ENCODE measurements at regions not wholly inside any gene's neighbourhood (a gene's known extent, or its start where the extent isn't known, plus 50 kb on each side); places are given as distances from the start of the nearest gene placed in this dataset.

DNA sequence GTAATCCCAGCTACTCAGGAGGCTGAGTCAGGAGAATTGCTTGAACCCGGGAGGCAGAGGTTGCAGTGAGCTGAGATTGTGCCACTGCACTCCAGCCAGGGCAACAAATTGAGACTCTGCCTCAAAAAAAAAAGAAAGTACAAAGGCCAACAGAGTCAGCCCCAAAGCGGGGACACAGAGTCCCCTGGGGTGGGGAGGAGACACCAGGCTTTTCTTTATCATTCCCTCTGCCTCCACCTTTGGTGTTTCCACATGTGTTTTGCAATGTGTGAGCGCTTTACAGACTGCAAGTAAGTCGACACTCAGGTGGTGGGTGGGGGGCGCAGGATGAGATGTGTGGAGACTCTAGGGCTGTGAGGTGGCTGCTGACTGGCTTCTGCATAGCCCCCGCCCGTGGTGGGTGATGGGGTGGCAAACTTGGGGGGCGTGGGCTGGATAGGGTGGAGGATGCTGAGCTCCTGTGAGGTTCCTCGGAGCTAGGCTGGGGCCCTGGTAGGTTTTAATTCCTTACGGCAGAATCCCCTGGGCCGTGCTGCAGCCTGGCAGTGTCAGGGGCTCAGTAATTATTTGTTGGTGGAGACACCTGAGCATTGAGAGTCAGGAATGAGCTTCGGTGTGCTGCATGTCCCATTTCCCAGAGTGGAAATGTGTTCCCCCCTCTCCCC is 177.2 kb downstream of the CTTN start:
- DNase-seq: no peak

DNA sequence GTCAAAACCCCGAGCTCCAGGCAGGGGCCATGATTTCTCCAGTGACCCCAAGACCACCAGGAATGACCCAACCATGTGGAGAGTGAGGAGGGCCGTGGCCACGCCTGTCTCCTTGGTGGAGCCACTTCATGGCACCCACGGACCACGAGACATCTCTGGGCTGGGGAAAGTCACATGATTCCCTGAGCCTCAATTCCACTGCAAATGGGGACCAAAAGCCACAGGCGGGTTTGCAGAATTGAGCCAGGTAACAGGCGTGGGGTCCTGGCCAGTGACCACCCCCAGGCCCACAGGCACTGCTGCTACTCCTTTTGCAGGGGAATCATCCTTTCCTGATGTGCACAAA is 178.9 kb downstream of the CTTN start:
- DNase-seq: no peak

DNA sequence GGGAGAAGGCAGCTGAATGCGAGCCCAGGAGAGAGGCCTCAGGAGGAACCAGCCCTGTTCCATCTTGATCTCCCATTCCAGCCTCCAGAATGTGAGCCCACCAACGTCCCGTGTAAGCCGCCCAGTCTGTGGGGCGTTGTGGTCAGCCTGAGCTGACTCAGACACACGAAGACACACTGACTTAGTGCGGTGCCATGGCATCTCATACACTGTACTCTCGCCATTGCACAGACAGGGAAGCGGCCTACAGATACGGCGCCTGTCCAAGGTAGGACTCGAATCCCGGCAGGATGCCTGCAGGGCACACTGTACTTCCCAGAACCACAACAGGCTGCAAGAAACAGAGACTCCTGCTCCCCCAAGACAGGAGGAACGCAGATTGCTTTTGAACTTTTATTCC is 179.6 kb downstream of the CTTN start:
- no peak for DNase-seq

DNA sequence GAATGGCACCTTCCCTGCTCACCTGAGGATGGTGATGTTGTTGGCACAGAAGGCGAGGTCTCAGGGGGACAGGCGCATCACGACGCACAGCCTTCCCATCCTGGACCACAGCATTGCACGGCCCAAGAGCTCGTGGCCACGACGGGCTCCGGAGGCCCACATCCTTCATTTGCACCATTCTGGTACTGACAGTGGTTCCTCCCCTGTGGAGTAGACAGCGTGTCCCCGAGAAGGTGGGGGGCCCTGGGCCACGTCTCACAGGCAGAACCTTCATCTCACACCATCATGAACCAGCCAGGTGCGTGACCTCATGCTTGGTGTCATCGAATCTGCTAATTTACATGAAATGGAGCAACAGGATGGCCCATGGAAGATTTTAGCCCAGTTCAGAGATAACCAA is 180.0 kb downstream of the CTTN start:
- DNase-seq: no peak

DNA sequence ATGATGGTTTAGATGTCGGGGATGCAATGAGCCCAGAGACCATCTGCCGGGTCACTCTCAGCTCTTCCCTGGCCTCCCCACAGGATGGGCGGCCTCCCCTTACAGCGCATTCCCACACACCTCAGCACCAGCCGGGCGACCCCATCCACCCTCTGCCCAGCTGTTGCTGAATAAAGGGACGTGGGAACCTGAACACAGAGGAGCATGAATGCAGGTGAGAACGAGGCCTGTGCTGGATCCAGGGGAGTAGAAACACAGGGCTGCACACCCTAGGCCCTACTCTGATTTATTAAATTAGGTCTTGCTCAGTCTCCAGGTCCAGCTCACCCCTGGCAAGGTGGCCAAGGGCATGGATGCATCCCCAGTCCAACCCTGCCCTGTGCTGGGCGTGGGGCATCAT is 180.5 kb downstream of the CTTN start:
- no peak for DNase-seq

DNA sequence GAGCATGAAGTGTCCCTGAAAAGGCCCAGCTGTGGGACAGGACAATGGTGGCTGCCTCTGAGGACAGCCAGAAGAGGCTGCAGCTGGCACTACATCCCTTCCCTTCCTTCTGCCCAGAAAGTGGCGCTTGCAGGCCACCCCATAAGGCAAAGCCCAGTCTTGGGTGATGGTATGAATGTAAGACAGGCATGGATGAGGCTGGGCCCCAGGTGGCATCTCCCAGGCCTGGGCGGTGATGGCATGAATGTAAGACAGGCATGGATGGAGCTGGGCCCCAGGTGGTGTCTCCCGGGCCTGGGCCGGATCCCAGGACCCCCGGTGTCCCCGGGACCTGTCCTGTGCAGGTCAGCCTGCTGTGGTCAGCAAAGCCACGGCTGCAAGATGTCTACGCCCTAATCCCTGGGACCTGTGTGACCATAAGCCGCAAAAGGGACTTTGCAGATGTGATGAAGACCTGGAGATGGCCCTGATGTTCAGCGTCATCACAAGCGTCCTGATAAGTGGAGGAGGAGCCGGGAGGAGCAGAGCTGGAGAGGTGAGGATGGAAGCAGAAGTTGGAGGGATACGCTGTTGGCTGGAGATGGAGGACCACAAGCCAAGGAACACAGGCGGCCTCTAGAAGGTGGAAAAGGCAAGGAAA is 181.1 kb downstream of the CTTN start:
- DNase-seq: no peak

DNA sequence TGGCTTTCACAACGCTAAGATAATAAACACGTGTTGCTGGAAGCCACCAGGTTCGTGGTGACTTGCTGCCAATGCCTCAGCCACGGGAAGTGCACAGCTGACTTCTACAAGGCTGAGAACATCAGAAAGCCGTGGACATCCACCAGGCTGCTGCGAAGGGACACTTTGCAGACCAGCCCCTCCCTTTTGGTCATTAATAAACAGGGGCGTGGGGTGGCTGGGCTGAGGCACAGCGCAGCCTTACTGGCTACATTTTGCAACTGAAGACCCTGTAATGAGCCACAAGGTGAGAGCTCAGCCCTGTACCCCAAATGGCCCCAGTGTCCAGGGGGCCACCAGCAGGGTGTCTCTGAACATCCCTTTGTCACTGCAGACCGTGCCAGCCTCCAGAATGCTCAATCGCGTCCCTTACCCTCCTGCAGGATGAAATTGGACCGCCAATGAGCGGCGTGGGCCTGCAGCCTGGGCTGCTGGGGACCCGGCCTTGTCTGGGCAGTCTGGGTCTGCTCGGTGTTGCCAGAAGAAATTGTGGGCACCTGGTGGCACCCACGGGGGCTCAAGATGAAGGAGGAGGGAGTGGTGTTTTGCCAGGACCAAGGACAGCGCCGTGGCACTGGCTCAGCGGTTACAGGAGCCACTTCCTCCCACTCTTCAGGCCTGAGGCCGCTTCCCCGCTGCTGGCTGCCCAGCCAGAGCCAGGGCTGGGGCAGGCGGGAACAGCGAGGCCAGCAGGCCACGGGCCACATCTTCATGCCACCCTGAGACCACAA is 181.9 kb downstream of the CTTN start:
- DNase-seq: no peak

DNA sequence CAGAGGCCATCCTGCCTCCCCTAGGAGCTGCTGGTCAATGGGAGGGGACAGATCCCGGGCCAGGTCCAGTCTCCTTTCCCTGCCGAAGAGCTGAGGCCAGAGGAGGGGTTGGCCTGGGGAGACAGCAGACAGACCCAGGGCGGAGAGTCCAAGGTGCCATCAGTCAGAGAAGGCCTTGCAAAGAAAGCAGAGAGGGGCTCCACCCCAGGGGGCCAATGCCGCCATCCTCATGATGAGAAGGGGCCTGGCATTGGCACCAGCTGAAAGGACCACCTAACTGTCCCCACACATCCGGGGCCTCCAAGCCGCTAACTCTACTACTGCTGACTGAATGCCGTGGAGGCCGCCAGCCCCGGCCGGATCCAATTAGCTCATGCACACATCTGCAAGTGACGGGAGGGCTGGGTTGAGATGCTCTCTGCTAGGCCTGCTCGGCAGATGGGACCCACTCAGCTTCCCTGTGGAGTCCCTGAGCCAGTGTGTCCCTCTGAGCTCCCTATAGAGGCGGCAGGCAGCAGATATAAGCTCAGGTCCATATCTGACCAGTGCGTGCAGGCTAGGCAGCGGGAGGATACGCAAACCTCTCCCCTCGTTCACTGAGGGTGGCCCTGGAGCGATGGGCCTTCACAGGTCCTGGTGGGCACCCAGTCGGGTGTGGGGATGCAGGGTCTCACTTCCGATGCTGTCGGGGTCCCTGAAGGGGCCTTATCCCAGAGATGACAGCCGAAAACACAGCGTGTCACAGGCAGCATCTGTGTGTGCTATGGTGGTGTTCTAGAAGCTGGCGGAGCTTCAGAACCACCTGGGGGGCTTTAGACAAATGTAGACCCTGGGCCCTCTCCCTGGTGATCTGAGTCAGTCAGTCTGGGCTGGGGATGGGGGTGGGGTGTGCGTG is 183.9 kb downstream of the CTTN start:
- DNase-seq: no peak

DNA sequence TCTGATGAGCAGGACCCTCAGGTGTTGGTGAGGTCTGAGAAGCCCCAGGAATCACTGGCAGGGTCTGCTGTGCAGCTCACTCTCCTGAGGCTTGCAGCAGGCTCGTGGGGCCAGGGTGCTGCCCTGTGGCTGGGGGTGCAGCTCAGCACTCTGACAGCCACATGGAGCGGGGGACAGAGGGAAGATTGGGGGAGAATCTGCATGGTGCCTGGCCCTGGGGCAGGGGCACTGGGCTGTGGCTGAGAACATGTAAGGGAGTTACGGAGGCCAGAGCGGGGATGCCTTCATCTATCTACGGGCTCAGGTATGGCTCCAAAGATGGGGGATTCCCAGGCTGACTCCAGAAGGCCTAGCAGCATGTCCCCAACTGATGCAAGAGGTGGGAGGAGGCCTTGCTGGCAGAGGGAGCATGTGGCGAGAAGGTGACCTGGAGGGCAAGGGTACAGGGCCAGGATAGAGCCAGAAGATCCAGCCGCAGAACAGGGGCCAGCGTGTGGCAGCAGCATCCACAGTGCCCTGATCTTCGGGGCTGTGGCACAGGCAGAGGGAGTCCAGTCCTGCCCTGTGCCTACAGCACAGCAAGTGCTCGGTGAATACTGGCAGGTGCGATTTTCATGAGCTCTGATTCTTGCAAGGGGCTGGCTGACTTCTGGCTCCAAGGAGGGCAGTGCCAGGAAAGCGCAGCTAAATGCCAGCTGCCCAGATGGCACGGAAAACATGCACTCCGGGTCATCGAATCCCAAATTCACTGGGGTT is 184.7 kb downstream of the CTTN start:
- DNase-seq: no peak

DNA sequence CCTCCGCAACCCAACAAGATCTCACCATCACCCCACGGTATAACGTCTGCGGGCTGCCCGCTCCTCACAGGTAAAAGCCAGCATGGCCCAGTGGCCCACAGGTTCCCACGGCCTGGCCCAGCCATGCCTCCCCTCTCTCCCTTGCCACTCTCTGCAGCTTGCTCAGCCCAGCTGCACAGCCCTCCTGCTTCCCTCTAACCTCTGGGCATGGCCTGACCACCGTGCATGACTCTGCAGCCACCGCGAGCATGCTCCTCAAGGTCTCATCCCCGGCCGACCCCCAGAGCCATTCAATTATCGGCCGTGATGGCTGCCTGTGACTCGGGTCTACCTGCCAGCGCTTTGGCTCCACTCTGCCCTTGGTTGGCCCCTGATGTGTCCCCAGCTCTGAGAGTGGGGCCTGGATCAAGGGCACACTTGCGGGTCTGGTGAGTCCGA is 185.5 kb downstream of the CTTN start:
- no peak for DNase-seq

DNA sequence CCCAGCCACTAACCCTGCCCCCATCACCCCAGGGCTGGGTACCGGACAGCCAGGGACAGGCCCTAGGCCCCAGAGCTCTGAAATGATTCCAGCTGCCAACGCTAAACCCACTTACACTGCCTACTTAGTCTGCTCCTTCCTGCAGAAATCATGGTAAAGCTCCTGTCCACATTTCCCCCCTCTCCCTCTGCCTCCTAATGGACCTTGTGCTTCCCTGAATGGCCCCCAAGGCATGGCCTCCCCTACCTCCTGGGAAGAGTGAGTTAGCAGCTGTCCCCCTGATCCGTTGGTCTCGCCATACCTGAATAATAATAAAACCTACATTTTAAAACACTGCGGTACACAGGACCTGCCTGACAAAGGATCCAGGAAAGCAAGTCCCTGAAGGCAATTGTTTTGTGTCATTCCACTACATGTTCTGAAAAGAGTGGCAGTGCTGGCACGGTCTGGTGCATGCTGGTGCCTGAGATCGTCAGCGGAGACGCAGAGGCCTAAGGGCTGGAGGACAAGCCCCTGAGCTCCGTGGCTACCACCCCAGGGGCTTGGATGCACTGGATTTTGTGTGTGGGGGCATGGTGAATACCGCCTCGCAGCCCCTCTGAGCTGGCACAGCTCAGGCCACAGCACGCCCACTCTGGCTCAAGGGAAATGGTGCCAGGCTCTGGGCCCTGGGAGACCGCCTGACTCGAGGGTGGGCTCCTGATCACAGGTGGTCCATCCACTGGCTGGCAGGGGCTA is 186.3 kb downstream of the CTTN start:
- DNase-seq: no peak

DNA sequence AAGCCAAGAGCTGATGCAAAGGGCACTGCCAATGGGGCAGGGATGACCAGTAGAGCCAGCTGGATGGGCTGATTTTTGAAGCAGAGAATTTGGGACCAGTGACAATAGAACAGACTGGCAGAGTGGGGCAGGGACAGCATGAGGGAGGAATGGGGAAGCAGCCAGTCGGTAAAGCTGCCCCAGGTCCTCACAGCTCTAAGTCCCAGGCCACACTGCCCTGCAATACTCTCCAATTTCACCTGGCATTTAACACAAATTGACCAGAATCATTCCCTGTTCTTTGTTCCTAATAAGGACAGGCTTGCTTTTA is 186.9 kb downstream of the CTTN start:
- DNase-seq: no peak

DNA sequence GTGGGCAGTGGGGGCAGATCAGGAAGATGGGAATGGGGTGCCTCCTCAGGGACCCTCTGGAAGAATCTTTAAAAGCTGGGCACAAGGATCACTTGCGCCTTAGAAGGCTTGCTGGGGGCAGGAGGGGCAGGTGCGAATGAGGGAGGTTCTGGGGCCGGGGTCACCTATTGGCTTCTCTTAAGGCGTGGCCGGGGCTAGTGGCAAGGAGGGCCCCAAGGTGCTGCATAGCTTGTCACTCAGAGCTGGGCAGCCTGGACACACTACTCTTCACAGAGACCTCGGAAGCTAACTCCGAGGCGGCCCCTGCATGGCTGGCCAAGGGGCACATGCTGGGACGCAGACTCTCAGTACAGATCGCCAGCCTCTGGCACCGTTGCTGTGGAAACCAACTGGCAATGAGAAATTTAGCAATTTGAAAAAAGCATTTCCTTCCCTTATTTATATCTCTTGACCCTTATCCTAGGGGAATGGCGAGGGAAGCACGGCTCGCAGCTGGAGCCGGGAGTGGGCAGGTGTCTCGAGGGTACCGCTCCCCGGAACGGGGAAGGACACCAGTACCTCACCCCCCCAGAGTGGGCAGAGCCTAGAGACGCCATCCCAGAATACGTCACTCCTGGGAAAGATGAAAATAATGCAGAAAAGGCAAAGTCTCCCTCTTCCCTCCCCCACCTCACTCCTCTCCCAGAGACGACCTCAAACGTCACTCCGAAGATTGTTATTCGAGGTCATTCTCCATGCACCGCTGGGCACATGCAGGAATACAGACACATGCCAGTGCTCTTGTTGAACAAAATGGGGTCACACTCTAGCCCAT is 188.1 kb downstream of the CTTN start:
- DNase-seq: no peak

DNA sequence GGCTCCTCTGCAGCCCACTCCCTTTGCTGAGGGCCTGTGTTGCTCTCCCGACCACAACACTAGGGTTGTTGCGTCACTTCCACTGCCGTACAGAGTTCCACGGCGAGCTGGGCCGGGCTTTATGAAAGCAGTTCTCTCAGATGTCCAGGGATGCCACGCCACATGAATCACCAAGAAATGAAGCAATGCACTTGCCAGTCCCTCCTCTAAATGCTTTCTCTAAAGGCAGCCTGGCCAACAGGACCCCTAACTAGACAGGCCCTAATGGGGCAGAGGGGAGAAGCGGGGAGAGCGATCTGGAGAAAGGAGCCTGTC is 188.7 kb downstream of the CTTN start:
- no peak for DNase-seq

DNA sequence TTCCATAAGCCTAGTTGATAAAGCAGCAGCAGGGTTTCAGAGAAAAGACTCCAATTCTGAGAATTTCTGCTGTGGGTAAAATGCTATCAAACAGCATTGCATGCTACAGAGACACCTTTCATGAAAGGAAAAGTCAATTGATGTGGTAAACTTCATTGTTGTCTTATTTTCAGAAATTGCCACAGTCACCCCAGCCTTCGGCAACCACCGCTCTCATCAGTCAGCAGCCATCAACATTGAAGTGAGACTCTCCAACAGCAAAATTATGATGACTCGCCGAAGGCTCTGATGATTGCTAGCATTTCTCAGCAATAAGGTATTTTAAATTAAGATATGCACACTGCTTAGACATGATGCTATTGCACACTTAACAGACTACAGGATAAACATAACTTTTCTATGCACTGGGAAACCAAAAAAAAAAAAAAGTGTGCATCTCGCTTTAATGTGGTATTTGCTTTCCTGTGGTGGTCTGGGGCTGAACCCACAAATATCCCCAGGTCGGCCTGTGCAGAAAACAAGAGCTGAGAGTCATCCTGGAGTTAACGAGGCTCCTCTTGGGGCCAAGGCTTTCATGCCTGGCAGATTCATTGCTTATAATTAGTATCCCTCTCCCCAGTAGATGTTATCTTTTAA is 192.1 kb downstream of the CTTN start:
- no peak for DNase-seq

DNA sequence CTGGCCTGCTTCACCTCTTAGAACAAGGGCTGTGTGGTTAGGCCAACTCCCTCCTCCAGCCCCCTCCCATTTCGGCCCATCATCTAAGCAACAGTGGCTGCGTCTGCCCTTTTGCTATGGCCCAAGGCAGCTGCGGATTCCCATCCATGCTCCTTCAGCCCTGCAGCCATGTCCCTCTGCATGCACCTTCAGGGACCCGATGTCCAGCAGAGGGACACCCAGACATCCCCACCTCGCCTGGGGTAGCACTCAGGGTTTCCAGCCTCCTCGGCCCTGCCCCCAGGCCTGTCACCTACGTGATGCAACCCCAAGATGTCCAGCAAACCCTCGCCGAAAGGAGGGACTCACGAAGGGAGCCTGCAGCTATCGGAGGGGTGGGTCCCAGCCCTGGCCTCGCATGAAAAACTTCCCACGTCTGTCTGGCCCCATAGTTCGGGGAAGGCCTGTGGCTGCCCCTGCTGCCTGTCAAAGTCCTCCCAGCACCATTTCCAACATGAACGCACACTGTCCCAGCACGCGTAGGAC is 194.4 kb downstream of the CTTN start:
- DNase-seq: no peak

DNA sequence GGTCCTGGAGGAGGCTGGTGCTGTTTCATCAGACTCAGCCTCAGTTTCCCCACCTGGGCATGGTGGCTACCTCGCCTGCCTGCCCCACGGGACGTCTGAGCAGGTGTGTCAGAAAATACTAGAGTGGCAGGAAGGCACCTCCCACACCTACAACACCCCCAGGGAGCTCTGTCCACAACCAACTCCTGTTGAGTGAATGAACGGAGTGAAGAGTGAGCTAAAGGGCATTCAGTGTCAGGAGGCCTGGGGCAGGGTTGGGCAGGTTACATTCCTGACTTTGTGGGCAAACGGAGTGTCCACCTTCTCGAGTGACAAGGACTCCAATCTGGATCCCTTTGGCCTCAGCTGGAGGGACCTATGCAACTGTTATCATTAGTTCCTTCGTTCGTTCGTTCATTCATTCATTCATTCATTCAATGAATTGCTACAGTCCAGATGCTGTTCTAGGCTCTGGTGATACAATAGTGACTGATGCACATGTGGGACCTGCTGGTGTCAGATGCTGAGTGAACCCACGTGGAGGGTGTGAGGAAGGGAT is 195.2 kb downstream of the CTTN start:
- no peak for DNase-seq

DNA sequence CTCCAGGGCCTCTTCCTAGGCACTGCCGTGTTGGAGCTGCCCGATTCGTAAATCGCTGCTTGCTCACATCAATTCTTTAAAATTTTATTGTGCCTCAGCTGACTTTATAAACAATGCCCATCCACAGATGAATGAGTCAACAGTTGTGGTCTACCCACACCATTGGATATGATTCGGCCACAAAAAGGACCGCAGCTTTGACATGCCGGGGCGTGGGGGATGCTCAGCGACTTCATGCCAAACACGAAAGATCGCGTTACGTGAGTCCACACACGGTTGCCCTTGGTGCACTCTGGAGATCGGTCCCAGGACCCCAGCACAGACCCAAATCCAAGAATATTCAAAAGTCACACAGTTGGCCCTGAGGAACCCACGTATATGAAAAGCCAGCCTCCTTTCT is 195.7 kb downstream of the CTTN start:
- DNase-seq: no peak

DNA sequence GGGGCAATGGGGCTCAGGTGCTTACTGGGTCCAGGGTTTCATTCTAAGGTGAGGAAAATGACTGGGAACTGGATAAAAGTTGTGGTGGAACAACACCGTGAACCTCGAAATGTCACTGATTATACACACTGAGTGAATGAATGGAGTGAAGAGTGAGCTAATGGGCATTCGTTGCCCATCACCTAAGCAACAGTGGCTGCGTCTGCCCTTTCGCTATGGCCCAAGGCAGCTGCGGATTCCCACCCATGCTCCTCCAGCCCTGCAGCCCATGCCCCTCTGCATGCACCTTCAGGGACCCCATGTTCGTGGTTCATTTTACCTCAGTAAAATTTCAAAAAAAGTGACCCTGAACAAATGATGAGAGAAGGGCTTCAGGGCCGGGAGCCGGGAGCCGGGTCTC is 196.3 kb downstream of the CTTN start:
- DNase-seq: no peak

DNA sequence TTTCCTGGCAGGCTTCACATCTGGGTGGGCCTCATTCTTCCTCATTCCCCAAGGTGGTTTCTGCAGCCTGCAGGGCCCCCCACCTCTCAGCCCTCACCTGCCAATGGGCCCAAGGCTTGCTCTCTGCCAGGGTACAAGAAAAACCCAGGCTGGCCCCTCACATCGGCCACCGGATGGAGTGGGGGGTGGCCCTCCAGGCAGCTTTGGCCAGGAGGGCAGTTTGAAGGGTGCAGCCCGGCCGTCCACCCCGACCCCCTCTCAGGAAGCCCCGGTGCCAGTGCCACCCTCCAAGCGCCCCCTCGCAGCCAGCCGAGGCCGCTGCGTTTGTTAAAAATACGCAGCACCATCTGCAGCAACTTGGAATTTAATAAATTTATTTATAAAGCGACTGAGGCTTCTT is 196.7 kb downstream of the CTTN start:
- no peak for DNase-seq
